Stomach (tissue), 4 donors: ENCODE measurements at regions not wholly inside any gene's neighbourhood (a gene's known extent, or its start where the extent isn't known, plus 50 kb on each side); places are given as distances from the start of the nearest gene placed in this dataset.

ENCODE experiments used
- CTCF ChIP-seq, 7 experiments: fragments of 450-650 bp in 4 of 7; fragments of 200-600 bp in 3 of 7; sonication (generic) in 3 of 7; IDR thresholded peaks; one replicate each; pipeline ENCODE4 v1.5.1; 2016 to 2019; ENCODE audit warnings: antibody characterized with exemption in 7 of 7, control low read depth in 2 of 7, mild to moderate bottlenecking in 1 of 7
- EP300 ChIP-seq: sonication (generic); formaldehyde crosslinking; IDR thresholded peaks from one replicate; pipeline ENCODE4 v1.6.1; 2017; ENCODE audit warnings: antibody characterized with exemption
- POLR2A ChIP-seq, 4 donors: fragments of 450-650 bp; IDR thresholded peaks; one replicate each; pipeline ENCODE4 v1.6.1; 2016; ENCODE audit warnings: antibody characterized with exemption in 4 of 4, control low read depth in 2 of 4, mild to moderate bottlenecking in 1 of 4, moderate library complexity in 1 of 4
- POLR2AphosphoS5 ChIP-seq, 3 donors: sonication (generic); formaldehyde crosslinking; IDR thresholded peaks; one replicate each; pipeline ENCODE4 v1.6.1; 2016; ENCODE audit warnings: antibody characterized with exemption in 3 of 3

GRCh38 chr10:61215246-61215645 is 237.9 kb downstream of the TMEM26 start:
- TF ChIP-seq CTCF (IDR thresholded peaks at IDR 0.05) (no peak), POLR2AphosphoS5 (IDR thresholded peaks at IDR 0.05) (no peak), POLR2A (IDR thresholded peaks at IDR 0.05) (no peak), EP300 (no peak)
